HG02623 (cell line): ENCODE measurements at regions not wholly inside any gene's neighbourhood (a gene's known extent, or its start where the extent isn't known, plus 50 kb on each side); places are given as distances from the start of the nearest gene placed in this dataset.
"Not testable (repeated sequence)": the region's sequence is repeated elsewhere in the genome, so short reads cannot be mapped to it uniquely, and the experiment has no call there.

Experiments used
- ATAC-seq: cut with Tn5 transposase; IDR thresholded peaks from one replicate; pipeline ENCODE4 v1.9.1; 2021; ENCODE audit warnings: moderate library complexity; ENCODE audit not compliant: unreplicated experiment

GRCh38 chr6:92431502-92431901 lies 987.9 kb downstream of the EPHA7 start:
- no peak for ATAC-seq

GRCh38 chr6:92428448-92428847 lies 990.9 kb downstream of the EPHA7 start:
- ATAC-seq: no peak

- ATAC-seq: no peak
Measured at GRCh38 chr6:92427453-92427852, 991.9 kb downstream of the EPHA7 start.

GRCh38 chr6:92415656-92416055 lies 1003.7 kb downstream of the EPHA7 start:
- ATAC-seq: no peak

GRCh38 chr6:92408350-92408749 lies 1011.0 kb downstream of the EPHA7 start:
- ATAC-seq: no peak

GRCh38 chr6:92404281-92404680 lies 1015.1 kb downstream of the EPHA7 start:
- ATAC-seq: no peak

- no peak for ATAC-seq
Measured at GRCh38 chr6:92399911-92400310, 1019.4 kb downstream of the EPHA7 start.

- ATAC-seq: not testable (repeated sequence)
Measured at GRCh38 chr6:92388706-92389105, 1030.7 kb downstream of the EPHA7 start.

GRCh38 chr6:92380803-92381601 lies 1038.4 kb downstream of the EPHA7 start:
- no peak for ATAC-seq

GRCh38 chr6:92377137-92377536 lies 1042.2 kb downstream of the EPHA7 start:
- ATAC-seq: no peak

GRCh38 chr6:92376691-92377090 lies 1042.7 kb downstream of the EPHA7 start:
- ATAC-seq: no peak

GRCh38 chr6:92371211-92372208 lies 1047.8 kb downstream of the EPHA7 start:
- ATAC-seq: no peak

- no peak for ATAC-seq
Measured at GRCh38 chr6:92369309-92369708, 1050.0 kb downstream of the EPHA7 start.

GRCh38 chr6:92364948-92365541 lies 1054.3 kb downstream of the EPHA7 start:
- no peak for ATAC-seq

GRCh38 chr6:92363111-92363510 lies 1056.2 kb downstream of the EPHA7 start:
- ATAC-seq: no peak

GRCh38 chr6:92362404-92362803 lies 1057.0 kb downstream of the EPHA7 start:
- ATAC-seq: no peak

- no peak for ATAC-seq
Measured at GRCh38 chr6:92361990-92362389, 1057.4 kb downstream of the EPHA7 start.

GRCh38 chr6:92354270-92354829 lies 1065.0 kb downstream of the EPHA7 start:
- no peak for ATAC-seq

GRCh38 chr6:92352130-92352529 lies 1067.2 kb downstream of the EPHA7 start:
- no peak for ATAC-seq

- ATAC-seq: no peak
Measured at GRCh38 chr6:92341201-92341600, 1078.2 kb downstream of the EPHA7 start.
